C1 segment of cervical spinal cord (tissue), 14 donors: ENCODE measurements at regions not wholly inside any gene's neighbourhood (a gene's known extent, or its start where the extent isn't known, plus 50 kb on each side); places are given as distances from the start of the nearest gene placed in this dataset.
"Not testable (repeated sequence)": the region's sequence is repeated elsewhere in the genome, so short reads cannot be mapped to it uniquely, and the experiment has no call there.

ENCODE experiments used
- DNase-seq, 14 donors: peaks; one replicate each; lab custom pipeline; 2025; lab: John Stamatoyannopoulos, UW

DNA sequence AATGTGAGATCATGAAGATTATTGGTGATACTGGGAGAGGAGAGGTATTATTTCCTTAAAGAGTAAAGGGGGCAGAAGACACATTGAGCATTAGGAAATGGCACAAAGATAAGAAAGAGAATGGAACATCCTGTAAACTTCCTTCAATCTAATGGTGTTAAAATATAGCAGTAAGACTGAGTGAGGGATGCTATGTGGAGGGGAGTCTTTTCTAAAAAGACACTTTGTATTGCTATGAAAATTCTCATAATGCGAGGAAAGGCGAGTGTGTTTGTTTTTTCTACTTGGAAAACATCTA lies 405.2 kb downstream of the ARL4A start:
- no peak for DNase-seq

DNA sequence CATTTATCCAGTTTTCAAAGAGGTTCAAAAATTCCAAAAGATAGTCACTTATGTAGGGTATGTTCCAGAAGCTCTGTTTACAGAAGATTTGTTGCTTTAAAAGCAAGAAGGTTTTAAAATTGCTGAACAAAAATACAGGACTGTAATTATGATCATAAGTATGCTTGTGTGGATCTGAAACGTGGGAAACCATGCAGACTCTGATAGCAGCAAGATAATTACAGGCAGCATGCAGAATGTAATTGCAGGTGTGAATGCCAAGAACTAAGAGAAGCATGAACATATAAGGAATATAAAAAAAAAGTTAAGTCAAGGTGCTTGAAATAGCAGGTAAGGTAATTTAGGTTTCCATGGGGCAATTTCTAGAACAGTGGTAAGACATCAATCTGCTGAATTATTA lies 405.7 kb downstream of the ARL4A start:
- DNase-seq: no peak

DNA sequence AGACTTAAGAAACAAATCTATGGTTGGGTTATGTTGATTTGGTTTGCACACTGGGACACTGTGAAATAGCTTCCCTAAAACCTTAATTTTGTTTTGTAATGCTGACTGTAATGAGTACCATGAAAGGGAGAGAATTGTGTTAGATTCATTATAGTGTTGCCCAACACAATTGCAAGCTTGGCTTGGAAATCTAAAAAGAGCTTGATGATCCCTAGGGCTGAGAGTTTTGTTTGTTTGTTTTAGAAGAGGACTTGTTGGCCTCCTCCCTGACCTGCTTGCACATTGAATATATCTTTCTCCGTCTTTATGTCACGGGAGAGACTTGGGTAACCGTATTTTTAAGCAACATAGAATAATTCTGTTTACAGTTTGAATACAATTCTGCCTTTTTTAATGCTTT lies 410.1 kb downstream of the ARL4A start:
- DNase-seq: no peak

DNA sequence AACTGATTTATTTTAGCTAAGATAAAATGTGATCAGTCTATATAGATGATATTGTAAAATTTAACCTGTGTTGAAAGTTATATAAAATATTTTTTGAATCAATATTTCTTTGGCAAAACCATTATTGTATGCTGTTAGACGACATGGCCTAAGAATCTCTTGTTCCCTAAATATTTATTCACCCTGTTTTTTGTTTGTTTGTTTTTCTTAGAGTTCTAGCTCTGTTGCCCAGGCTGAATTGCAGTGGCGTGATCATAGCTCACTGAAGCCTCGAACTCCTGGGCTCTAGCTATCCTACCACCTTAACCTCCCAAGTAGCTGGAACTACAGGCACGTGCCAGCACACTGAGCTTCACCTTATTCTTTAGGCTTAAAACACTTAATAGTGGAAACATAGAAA lies 410.7 kb downstream of the ARL4A start:
- DNase-seq: no peak

DNA sequence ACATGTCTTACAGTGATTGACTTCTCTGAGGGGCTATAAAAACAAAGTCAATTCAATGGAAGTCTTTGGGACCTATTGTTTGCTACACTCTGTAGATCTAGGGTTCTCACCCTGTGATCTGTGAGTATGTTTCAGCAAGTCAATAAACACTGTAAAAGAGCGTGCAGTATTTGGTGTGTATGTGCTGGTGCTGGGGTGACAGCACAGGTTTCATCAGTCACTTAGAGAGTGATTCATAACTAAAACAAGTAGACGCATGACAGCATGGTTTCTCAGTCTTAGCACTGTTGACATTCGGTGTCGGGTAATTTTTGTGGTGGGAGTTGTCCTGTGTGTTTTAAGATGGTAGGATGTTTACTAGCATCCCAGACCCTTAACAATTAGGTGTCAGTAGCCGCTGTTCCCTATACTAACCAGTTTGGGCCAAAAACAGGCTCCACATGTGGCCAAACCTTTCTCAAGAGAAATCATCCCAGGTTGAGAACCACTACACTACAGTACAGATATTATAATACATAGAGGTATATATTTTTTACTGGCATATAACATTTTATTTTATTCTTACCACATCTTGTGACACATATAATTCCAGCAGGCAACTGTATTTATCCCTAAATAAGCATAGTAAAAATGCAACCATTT lies 411.8 kb downstream of the ARL4A start:
- no peak for DNase-seq

DNA sequence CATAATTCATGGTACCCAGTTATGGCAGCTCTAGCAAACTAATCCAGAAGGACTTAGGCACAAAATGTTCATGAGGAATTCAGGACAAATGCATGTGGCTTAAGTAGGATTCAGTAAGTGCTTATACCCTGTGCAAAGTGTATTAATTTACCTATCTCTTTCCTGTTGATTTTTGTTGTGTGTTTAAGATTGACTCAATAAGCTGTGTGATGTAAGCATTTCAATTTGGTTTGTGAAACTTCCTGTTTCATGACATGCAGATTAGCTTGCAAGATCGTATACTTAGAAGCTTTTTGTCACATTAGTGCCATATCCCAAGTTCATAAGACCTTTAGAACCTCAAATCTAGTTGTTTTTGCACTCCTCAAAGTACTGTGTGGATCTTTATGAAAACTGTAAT lies 416.7 kb downstream of the ARL4A start:
- DNase-seq: no peak

DNA sequence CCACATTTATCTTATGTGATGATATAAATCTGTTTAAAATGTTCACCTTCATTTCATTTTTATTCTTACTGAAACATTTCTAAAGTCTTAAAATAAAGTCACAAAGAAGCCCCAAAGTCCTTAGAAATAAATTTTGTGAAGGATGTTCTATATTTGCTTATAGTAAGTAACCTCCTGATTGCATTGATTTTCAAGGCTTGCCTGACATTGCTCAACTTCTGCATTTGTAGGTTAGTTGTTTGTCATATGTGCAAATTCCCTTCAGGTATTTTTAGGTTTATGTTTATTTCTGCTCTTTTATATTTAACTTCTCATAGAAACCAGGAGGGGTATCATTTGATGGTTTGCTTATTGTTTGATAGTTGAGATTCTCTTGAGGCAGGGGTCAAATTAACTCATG lies 417.8 kb downstream of the ARL4A start:
- DNase-seq: no peak

DNA sequence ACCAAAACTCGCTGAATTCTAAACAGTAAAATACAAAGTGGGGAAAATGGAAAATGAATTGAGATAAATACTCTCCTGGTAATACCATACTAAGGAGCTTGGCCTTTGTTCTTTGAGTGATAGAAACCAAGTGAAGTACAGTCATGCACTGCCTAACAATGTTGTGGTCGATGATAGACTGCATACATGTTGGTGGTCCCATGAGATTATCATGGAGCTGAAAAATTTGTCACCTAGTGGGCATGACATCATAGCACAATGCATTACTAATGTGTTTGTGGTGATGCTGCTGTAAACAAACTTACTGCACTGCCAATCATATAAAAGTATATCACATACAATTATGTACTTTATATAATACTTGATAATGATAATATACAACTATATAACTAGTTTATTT lies 419.1 kb downstream of the ARL4A start:
- no peak for DNase-seq

DNA sequence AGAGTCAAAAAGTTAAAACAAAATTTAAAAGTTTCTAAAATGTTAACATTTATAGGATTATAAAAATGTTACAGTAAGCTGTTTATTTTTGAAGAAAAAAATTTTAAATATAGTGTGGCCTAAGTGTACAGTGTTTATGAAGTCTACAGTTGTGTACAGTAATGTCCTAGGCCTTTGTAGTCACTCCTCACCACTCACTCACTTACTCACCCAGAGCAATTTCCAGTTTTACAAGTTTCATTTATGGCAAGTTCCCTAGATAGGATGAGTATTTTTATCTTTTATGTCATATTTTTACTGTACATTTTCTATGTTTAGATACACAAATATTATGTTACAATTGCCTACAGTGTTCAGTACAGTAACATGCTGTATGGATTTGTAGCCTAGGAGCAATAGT lies 419.9 kb downstream of the ARL4A start:
- no peak for DNase-seq

DNA sequence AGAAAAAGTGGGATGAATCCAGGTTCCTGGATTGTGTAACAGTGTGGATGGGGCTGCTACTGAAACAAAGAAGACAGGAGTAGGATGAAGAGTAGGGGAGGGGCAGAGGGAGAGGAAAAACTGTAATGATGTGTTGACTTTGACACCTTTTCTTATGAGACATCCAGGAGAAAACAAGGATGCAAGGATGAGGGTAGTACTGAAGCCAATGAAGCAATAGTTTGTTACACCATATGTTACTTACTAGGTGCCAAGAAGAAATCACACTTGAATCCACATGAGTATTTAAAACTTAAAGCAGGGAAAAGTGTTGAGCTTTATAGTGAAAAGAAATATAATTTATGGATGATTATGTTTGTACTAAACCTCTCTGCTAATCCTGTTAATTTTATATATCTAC lies 420.6 kb downstream of the ARL4A start:
- no peak for DNase-seq

DNA sequence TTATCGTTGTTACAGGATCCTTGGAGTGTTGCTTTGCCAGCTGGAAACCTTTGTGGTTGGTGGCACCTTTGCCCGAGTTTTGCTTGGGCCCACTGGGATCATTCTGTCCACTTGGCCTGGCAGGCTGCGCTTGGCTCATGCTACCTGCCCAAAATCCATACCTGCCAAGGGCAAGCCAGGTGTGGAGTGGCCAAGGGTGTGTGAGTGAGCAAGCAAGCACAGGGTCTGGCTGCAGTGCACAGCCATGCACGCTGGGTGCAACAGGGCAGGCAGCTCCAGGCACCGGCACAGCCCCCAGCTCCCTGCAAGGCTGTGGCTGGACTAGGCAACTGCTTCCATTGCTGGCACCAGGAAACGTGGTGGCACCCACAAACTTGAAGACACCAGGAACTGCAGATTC lies 421.8 kb downstream of the ARL4A start:
- no peak for DNase-seq

DNA sequence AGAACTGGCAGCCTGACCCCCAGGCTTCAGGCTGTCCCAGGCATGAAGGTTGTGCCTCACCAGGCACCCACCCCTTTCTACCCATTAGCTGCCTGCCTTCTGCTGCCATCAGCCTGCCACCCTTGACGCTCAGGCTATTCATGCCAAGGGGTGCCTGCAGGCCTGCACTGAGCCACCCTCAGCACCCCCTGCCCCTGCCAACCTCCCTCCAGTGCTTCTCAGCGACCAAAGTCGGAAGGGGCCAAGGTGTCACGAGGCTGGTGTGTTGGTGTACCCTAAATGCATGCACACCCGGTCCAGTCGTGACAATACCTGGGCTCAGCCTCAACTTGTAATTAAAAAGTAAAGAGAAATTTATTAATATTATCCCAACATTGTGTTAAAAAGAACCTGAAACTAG lies 422.7 kb downstream of the ARL4A start:
- DNase-seq: no peak

DNA sequence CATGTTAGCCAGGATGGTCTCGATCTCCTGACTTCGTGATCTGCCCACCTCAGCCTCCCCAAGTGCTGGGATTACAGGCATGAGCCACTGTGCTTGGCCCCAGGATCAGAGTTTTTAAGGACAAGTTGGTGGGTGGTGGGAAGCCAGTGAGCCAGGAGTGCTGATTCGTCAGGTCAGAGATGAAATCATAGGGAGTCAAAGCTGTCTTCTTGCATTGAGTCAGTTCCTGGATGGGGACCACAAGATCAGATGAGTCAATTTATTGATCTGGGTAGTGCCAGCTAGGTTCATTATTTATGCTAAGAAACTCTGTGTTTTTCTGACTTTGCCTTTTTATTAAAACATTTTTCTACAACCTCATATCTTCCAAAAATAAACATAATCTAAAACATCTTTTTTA lies 423.8 kb downstream of the ARL4A start:
- DNase-seq: no peak

DNA sequence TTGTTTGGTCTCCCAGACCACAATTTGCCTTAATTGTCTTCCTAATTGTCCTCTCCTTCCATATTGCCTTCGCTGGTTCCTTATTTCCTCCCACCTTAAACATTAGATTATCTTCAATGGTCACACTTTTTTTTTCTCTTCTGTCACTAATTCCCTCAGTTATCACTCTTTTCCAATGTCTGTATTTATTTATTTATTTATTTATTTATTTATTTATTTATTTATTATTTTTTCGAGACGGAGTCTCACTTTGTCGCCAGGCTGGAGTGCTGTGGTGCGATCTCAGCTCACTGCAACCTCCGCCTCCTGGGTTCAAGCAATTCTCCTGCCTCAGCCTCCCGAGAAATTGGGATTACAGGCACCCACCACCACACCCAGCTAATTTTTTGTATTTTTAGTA lies 426.8 kb downstream of the ARL4A start:
- DNase-seq: not testable (repeated sequence)

DNA sequence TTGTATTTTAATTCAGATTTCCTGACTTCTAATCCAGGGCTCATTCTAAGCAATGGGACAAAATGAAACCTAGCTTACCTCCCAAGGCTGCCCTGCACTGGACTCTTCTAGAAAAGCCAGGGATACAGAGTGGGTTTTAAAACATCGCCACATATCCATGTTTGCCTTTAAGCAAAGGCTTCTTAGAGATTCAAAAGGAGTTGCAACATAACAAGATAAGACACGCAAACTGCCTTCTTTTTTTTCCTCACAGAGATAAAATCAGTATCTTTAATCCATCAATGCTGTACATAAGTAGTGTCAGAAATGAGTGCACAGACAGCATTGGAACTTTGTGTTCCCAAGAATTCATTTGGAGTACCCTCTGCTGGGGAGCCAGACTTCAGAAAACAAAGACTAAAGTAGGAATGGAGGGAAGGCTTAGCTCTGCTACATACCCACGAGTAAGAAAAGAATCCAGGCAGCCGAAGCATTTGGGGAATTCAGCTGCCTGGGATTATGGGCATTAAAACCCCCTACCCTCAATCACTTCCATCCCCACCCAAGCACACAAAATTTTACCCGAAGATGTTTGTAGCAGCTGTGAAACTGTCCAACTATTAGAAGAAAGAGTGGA lies 427.8 kb downstream of the ARL4A start:
- DNase-seq: no peak

DNA sequence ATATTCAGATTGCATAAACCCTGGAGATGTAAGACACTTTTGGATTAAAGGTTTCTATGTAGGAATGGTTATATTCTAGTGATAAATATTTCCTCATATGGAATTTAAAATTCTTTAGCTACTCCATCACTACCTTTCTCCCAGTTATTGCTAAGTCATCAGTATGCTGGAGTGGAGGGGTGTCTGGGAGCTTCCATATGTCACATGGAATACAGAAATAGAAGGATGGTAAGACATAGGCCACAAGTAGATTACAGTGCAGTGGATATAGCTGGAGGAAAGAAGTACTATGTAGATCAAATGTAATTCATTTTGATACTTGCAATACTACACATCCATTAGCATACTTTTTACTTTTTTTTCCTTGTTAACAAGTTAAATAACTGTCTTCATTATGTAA lies 428.4 kb downstream of the ARL4A start:
- DNase-seq: no peak

DNA sequence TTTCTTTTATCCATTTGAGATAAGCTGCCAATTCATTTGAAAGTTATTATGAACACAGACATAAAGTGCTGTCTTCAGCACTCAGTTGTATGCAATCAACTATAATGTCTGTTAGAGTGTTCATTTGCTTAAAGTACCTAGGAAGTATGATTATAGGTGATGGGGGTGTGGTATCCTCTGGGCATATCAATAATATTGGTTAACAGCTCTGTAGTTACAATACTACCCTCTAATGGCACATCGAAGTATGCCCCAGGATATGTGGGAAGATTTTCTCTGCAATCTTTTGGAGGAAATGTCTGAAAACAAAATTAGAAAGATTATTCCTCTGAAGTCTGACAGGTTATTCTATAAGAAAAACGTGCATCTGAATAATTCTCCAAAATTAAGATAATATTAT lies 429.7 kb downstream of the ARL4A start:
- DNase-seq: no peak

DNA sequence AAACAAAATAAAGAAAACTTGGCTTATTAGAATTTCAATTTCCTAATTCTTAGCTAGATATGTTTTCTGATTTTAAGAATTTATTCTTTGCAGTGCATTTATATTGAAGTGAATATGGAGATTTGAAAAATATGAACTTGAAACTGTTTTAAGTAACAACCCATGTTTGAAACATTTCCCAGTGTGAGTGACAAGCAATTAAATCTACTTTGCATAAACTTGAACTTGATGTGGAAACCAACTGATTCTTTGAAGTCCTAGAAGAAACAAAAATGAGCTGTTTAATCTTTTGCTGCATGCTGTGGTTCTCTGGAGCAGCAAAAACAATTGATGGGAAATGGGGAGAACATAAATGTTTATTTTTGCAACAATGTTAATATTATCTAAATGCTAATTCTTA lies 430.2 kb downstream of the ARL4A start:
- no peak for DNase-seq

DNA sequence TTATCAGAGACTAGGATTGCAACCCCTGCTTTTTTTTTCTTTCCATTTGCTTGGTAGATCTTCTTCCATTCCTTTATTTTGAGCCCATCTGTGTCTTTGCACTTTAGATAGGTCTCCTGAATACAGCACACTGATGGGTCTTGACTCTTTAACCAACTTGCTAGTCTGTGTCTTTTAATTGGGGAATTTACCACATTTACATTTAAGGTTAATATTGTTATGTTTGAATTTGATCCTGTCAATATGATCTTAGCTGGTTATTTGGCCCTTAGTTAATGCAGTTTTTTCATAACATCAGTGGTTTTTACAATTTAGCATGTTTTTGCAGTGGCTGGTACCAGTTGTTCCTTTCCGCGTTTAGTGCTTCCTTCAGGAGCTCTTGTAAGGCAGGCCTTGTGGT lies 437.2 kb downstream of the ARL4A start:
- DNase-seq: not testable (repeated sequence)

DNA sequence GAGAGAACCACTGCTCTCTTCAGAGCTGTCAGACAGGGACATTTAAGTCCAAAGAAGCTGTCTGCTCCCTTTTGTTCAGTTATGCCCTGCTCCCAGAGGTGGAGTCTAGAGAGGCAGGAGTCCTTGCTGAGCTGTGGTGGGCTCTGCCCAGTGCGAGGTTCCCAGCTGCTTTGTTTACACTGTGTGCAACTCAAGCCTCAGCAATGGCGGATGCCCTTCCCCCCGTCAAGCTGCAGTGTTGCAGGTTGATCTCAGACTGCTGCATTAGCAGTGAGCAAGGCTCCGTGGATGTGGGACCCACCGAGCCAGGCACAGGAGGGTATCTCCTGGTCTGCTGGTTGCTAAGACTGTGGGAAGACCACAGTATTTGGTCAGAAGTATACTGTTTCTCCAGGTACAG lies 438.9 kb downstream of the ARL4A start:
- no peak for DNase-seq

DNA sequence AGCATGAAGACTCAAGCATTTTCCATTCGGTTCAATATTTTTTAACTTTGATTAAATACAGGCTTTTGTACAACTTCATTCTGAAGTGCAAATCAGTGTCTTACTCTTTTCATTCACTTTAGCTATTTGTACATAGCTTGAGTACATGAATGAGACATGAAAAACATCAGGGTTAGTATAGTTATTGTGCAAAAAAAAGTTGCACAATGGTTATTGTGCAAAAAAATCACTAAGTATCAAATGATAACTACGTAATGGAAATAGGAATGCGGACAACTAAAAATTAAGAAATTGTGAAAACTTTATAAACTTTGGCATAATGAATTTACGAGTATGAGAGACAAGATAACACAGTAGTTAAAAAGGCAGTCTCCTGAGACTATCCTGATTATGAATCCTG lies 442.9 kb downstream of the ARL4A start:
- DNase-seq: no peak

DNA sequence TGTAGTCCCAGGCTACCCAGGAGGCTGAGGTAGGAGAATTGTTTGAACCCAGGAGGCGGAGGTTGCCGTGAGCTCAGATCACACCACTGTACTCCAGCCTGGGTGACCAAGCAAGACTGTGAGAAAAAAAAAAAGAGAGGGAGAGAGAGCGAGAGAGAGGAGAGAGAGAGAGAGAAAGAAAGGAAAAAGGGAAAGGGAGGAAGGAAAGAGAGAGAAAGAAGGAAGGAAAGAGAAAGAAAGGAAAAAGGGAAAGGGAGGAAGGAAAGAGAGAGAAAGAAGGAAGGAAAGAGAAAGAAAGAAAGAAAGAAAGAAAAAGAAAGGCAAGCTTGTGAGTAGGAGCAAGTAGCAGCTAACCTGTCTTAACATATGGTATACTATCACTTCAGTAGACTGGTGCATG lies 443.5 kb downstream of the ARL4A start:
- DNase-seq: not testable (repeated sequence)

DNA sequence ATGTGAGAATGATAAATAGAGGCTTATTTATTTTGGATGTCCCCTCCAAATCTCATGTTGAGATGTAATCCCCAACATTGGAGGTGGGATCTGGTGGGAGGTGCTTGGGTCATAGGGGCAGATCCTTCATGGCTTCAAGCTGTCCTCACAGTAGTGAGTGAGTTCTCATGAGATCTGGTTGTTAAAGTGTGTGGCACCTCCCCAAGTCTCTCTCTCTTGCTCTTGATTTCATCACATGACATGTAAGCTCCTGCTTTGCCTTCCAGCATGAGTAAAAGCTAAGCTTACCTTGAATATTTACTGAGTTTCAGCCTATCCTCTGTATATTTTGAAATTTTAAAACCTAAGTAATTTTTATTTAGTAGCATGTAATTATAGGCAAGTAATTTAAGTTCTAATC lies 444.9 kb downstream of the ARL4A start:
- DNase-seq: no peak

DNA sequence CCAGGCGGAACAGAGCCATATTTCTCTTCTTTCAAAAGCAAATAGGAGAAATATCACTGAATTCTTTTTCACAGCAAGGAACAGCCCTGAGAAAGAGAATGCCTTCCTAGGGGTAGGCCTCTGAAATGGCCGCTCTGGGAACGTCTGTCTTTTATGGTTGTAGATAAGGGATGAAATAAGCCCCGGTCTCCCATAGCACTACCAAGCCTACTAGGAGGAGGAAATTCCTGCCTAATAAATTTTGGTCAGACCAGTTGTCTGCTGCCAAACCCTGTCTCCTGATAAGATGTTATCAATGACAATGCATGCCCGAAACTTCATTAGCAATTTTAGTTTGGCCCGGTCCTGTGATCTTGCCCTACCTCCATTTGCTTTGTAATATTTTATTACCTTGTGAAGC lies 448.9 kb downstream of the ARL4A start:
- DNase-seq: not testable (repeated sequence)
